ENCODE measurements at regions not wholly inside any gene's neighbourhood (a gene's known extent, or its start where the extent isn't known, plus 50 kb on each side); places are given as distances from the start of the nearest gene placed in this dataset.

- H3K27ac ChIP-seq (ENCODE audit: poor library complexity, severe bottlenecking) = no peak overlapping the region
- TF ChIP-seq, protein P1, sequence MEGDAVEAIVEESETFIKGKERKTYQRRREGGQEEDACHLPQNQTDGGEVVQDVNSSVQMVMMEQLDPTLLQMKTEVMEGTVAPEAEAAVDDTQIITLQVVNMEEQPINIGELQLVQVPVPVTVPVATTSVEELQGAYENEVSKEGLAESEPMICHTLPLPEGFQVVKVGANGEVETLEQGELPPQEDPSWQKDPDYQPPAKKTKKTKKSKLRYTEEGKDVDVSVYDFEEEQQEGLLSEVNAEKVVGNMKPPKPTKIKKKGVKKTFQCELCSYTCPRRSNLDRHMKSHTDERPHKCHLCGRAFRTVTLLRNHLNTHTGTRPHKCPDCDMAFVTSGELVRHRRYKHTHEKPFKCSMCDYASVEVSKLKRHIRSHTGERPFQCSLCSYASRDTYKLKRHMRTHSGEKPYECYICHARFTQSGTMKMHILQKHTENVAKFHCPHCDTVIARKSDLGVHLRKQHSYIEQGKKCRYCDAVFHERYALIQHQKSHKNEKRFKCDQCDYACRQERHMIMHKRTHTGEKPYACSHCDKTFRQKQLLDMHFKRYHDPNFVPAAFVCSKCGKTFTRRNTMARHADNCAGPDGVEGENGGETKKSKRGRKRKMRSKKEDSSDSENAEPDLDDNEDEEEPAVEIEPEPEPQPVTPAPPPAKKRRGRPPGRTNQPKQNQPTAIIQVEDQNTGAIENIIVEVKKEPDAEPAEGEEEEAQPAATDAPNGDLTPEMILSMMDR (IDR thresholded peaks at IDR 0.05; ENCODE audit: poor library complexity, severe bottlenecking) = no peak
Measured at GRCh38 chr2:6683516-6683915, 182.2 kb downstream of the CMPK2 start.

DNA sequence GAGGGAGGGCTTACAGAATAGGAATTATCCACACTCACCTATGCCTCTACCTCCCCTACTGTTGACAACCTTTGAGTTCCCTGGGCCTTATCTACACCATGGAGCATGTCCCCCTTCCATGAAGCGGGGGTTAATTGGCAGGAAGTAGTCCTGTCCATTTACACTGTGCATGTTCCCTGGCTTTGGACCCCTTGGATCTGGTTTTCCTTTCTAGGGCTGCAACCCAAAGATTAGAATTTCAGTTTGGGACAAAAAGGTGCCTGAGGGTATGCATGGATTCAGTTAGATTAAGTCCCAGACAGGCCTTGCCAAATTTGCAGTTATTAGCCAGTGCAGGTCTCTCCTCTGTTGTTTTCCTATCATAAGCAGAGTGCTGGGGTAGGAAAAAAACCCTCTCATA is 180.3 kb downstream of the CMPK2 start:
- no peak for DNase-seq (ENCODE audit: low spot score)
- no peaks in the 10 kb centered on the region for H3K4me1 ChIP-seq (ENCODE audit: insufficient read depth, poor library complexity, severe bottlenecking)
- no peak overlapping the region for H3K4me3 ChIP-seq (ENCODE audit: severe bottlenecking)
- no peak for ATAC-seq (ENCODE audit: low read depth)
- H3K27ac ChIP-seq (ENCODE audit: poor library complexity, severe bottlenecking) = no peak overlapping the region
- TF ChIP-seq, protein P1 (IDR thresholded peaks at IDR 0.05; ENCODE audit: poor library complexity, severe bottlenecking) = no peak
- no peaks in the 10 kb centered on the region for H3K27me3 ChIP-seq (ENCODE audit: insufficient read depth, poor library complexity, severe bottlenecking)
- no peaks in the 10 kb centered on the region for H3K9me3 ChIP-seq (ENCODE audit: severe bottlenecking)
- no peaks in the 10 kb centered on the region for H3K36me3 ChIP-seq (ENCODE audit: low read depth)

More at GRCh38 chr2:6683516-6683915, 182.2 kb downstream of the CMPK2 start:
- H3K9me3 ChIP-seq (ENCODE audit: severe bottlenecking) = no peaks in the 10 kb centered on the region
- no peaks in the 10 kb centered on the region for H3K36me3 ChIP-seq (ENCODE audit: low read depth)
- H3K4me3 ChIP-seq (ENCODE audit: severe bottlenecking) = no peak overlapping the region
- ATAC-seq (ENCODE audit: low read depth) (no peak), DNase-seq (ENCODE audit: low spot score) (no peak)
- H3K4me1 ChIP-seq (ENCODE audit: insufficient read depth, poor library complexity, severe bottlenecking) = no peaks in the 10 kb centered on the region
- no peaks in the 10 kb centered on the region for H3K27me3 ChIP-seq (ENCODE audit: insufficient read depth, poor library complexity, severe bottlenecking)

- H3K4me3 ChIP-seq (ENCODE audit: severe bottlenecking) = no peak overlapping the region
- H3K9me3 ChIP-seq (ENCODE audit: severe bottlenecking) = no peaks in the 10 kb centered on the region
- DNase-seq (ENCODE audit: low spot score) = no peak
- no peaks in the 10 kb centered on the region for H3K27me3 ChIP-seq (ENCODE audit: insufficient read depth, poor library complexity, severe bottlenecking)
- no peak for ATAC-seq (ENCODE audit: low read depth)
- H3K36me3 ChIP-seq (ENCODE audit: low read depth) = no peaks in the 10 kb centered on the region
- no peaks in the 10 kb centered on the region for H3K4me1 ChIP-seq (ENCODE audit: insufficient read depth, poor library complexity, severe bottlenecking)
- H3K27ac ChIP-seq (ENCODE audit: poor library complexity, severe bottlenecking) = no peak overlapping the region
- TF ChIP-seq, protein P1 (IDR thresholded peaks at IDR 0.05; ENCODE audit: poor library complexity, severe bottlenecking) = no peak
Measured at GRCh38 chr2:6692056-6692455, 173.7 kb downstream of the CMPK2 start.

DNA sequence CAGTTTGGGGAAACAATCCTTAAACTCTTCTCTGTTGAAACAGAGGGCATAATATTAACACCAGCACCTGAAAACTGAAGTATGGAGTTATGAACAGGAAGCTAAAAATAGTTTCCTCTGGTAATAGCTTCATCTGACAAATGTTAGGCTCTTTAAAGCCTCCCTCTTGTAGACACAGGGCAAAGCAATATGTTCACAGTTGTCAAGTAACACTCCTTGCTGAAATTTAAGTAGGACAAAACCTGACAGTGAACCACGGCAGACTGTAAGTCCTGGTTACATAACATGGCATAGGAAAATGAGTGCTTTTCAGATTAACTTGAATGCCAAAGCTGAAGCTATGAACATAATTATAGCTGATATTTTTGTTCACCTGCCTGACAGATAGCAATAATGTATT is 172.9 kb downstream of the CMPK2 start:
- Histone ChIP-seq H3K9me3 (ENCODE audit: severe bottlenecking) (no peaks in the 10 kb centered on the region), H3K27ac (ENCODE audit: poor library complexity, severe bottlenecking) (no peak overlapping the region), H3K4me1 (ENCODE audit: insufficient read depth, poor library complexity, severe bottlenecking) (no peaks in the 10 kb centered on the region), H3K4me3 (ENCODE audit: severe bottlenecking) (no peak overlapping the region), H3K27me3 (ENCODE audit: insufficient read depth, poor library complexity, severe bottlenecking) (no peaks in the 10 kb centered on the region), H3K36me3 (ENCODE audit: low read depth) (no peaks in the 10 kb centered on the region)
- ATAC-seq (ENCODE audit: low read depth) = no peak
- no peak for DNase-seq (ENCODE audit: low spot score)
- TF ChIP-seq, protein P1 (IDR thresholded peaks at IDR 0.05; ENCODE audit: poor library complexity, severe bottlenecking) = no peak

DNA sequence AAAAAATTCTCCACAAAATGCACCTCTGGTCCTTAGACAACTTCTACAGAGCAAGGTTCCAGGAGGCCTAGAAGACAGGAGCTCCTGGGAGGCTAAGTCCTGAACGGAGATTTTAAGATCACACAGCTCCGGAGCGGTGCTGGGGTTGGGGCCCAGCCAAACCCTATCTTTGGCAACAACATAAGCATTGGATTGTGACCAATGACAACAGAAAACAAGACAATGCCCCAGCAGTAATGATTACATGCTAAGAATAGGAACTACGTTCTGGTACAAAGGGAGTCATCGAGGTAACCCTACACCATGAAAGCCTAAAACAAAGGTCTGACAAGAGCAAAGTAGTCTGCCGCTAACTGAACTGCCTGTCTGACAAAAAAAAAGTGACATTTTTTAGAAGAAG is 171.2 kb downstream of the CMPK2 start:
- no peak for ATAC-seq (ENCODE audit: low read depth)
- no peaks in the 10 kb centered on the region for H3K27me3 ChIP-seq (ENCODE audit: insufficient read depth, poor library complexity, severe bottlenecking)
- H3K4me1 ChIP-seq (ENCODE audit: insufficient read depth, poor library complexity, severe bottlenecking) = no peaks in the 10 kb centered on the region
- no peaks in the 10 kb centered on the region for H3K9me3 ChIP-seq (ENCODE audit: severe bottlenecking)
- no peak for DNase-seq (ENCODE audit: low spot score)
- H3K27ac ChIP-seq (ENCODE audit: poor library complexity, severe bottlenecking) = no peak overlapping the region
- no peaks in the 10 kb centered on the region for H3K36me3 ChIP-seq (ENCODE audit: low read depth)
- TF ChIP-seq, protein P1 (IDR thresholded peaks at IDR 0.05; ENCODE audit: poor library complexity, severe bottlenecking) = no peak
- no peak overlapping the region for H3K4me3 ChIP-seq (ENCODE audit: severe bottlenecking)

Data from RWPE2 (cell line).